HG03064 (cell line): ENCODE measurements at regions not wholly inside any gene's neighbourhood (a gene's known extent, or its start where the extent isn't known, plus 50 kb on each side); places are given as distances from the start of the nearest gene placed in this dataset.

Experiments used
- ATAC-seq: cut with Tn5 transposase; IDR thresholded peaks from one replicate; pipeline ENCODE4 v1.9.1; 2021; ENCODE audit warnings: low read depth; ENCODE audit not compliant: unreplicated experiment

DNA sequence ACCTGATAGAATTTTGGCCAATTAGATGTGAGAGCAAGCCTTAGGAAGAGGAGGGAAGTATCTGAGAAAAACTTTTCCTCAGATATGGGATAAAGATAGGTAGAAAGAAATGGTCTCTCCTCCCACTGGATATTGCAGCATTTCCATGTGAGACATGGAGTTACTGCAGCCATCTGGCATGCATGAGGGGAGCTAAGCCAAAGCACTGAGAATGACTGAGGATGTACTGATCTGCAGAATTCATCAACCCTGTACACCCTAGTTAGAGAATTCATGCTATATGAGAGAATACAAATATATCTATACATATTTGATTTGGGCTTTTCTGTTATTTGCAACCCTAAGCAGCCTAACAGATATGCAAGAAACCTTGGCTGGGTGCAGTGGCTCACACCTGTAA is 52.5 kb upstream of the RPL34 start:
- ATAC-seq, result no peak

DNA sequence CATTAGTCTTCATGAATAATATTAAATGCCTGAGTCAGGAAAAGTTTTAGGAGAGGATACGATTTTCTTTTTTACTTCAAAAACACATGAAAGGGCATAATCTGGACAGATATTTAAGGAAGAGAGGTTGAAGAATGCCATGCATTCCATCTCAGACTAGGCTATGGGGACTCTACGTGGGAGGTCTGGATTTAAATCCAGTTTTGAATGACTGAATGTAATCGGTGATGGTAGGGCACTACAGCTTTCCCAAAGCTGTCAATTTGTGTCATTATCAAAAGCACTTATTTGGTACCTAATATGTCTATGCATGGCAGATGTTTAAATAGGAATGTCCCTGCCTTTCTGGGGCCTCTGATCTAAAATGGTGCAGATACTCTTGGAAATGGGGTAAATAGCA is 59.3 kb upstream of the RPL34 start:
- no peak for ATAC-seq

DNA sequence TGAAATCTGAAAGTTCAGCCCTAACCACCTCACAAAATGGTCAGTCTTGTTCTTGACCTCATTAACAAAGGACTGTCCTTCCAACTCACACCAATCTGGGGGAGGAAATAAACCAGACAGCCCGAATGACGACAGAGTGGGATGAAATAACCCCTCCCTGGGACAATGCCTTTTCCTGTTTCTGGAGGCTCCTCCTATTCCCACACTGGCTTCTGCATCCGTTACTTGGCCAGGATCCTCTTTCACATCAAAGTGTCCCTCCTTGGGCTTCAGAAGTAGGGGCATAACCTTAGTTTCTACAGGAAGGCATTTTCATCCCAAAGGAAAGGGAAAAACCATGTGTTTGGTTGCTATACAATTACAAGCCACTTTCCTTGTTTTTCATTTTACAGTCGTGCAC is 59.8 kb upstream of the RPL34 start:
- no peak for ATAC-seq

DNA sequence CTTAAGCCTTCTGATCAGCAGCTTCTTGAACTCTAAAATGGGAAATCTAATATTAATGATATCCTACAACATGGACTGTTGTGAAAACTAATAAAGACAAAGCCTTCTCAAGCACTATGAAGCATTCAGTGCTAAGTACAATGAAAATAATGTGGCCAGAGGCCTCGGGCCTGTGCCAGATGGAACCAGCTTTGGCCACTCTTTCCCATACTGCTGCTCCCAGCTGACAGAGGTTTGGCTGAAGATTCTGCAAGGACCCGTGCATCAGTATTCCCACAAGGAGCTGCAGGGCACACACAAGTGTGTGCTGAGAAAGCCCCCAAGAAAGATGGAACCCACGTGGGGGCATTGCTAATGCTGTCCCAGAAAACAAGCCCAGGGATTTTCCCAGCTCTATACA is 60.5 kb upstream of the RPL34 start:
- no peak for ATAC-seq

DNA sequence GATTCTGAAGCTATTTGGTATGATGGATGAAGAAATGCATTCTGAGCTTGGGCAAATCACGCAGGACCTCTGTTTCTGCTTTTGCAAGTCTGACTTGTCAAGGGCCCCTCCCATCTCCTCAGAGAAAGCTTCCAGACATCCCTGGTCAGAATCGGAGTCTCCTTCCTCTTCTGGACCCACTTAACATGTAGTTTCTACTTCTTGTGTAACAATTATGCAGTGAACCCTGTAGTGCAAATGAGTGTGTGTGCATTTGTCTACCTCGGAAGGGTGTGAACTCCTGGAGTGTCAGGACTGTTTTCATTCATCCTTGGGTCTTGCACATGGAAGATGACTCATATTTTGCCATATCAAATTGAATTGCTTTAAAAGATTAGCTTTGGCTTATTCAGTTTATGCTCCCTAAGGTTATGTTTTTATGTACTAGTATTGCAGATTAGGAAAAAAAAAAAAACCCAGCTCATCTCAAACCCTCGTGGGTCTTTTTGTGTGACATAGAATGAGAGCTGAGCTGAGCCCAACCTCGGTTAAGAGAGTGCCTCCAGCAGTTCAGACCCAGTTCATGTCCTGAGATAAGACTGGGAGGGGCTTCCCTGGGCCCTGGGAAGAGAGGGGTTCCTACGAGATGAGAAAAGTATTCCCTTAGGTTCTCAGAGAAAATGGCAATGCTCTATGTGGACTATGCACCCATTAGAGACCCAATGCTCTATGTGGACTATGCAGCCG is 61.1 kb upstream of the RPL34 start:
- ATAC-seq, result no peak

DNA sequence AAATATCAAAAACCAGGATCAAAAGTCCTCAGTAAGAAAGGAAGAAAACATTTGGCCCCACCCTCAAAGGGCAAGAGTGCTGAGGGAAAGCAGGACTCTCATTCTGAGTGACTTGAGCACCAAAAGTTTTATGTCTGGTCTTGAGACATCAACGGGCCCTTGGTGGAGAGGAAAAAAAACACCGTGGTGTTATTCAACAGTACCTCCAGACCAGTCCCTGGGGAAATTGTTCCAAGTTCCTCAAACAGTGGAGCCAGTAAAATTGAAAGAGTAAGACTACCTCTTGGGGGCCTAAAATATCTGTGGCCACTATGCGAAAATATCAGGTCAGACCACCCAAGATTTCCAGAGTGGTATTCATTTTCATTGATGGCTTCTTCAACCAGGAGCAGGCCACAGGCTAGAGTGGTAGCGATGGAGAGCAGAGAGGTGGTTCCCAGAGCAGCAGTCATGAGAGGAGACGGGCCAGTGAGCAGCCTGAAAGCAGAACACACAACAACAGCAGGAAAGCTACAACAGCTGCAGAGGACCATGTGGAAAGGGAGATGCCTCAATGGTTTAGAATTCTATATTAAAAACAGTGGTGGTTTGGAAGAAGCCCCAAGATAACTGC is 63.7 kb upstream of the RPL34 start:
- peak; percentile 53 for ATAC-seq

DNA sequence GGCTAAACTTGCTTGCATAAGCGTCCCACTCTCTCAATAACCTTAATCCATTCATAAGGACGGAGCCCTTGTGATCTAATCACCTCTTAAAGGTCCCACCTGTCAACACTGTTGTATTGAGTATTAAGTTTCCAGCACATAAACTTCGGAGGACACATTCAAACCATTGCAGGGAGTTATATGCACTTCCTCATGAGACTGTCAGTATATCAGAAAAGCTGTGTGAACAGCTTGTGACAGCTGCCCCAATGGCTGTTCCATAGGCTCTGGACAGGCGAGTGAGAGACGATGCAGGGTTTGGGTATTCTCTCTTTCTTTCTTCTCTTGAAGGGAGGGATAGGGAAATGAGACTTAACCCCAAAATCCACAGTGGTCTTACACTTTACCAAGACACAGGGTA is 64.2 kb upstream of the RPL34 start:
- ATAC-seq, result no peak

DNA sequence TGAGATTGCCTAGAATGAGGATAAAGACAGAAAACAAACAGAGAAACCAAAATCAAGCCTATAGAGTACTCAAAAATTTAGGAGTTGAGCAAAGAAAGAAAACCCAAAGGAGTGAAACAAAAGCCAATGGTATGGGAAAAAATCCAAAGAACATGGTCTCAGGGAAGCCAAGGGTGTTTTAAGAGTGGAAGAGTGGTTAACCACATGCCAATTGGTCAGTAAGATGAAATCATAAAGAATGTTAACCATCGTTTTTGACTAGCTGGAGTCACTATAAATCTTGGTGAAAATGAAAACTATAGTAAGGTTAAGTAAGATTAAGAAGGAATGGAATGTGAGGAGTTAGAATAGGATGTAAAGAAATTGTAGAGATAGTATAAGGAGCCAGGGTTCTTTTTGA is 64.7 kb upstream of the RPL34 start:
- no peak for ATAC-seq

DNA sequence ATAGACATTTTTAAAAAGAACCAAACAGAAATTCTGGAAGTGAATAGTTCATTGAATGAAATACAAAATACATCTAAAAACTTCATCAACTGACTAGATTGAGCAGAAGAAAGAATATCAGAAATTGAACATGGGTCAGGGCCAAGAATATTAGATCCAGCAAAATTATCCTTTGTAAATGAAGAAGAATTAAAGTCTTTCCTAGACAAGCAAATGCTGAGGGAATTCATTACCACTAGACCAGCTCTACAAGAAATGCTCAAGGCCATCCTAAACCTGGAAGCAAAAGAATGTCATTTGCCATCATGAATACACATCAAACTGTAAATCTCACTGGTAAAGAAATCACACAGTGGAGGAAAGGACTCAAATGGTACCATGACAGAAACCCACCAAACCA is 72.7 kb upstream of the RPL34 start:
- ATAC-seq, result no peak

DNA sequence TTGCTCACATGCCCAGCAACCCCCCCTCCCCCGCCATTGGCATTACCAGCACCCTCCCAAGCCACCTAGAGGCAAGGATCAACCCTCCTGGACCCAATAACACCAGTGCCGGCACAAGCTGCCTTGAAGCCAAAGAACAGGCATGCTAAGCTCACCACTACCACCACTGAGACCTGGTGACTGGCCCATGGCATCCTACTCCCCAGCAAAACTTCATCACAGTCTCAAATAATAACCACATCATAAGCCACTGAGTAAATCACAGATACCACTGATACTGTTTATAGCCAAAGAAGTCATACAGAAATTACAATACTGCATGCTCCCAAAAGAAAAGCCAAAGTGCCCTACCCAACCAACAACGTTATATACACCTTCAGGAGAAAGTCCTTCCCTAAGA is 73.6 kb upstream of the RPL34 start:
- no peak for ATAC-seq

DNA sequence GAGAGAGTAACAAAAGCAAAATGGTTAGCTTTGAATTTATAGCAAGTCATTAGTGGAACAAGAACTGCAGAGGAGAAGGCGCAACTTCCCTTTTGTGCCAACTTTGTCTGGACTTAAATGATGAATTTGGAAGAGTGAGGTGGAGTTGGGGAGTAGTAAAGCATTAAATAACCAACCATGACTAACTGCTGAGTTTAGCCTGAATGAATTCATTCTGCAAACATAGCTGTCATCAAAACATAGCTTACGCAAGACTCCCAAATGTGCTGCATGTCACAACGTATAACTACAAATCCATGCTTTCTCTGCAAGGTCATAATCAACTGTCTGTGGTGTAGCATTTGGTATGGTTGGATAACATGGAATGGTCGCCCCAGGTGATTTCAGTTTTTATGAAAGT is 75.9 kb upstream of the RPL34 start:
- ATAC-seq, result no peak

DNA sequence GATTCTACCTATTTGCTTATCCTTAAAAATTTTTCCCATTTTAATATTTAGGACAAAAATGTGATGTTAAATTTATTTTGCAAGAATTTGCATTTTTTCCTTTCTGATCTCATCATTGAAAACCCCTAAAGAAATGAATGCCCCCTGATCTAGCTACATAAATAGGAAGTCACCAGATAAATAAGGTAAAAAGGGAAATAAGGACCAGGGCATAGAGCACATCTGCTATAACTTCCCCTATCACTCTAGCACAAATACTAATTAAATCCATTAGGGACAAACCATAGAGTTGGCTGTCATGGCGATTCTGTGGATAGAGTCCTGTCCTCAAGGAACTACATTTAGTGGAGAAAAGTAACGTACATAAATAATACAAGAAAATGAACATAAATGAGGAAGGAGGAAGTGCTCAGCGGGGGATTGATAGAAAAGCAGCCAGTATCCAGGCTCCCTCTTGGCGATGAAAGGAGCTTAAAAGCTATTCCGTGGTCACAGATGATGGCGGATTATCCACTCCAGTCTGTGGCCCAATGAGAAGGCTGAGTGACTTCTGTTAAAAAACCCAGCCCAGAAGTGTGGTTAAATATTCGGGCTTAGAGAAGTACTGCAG is 76.9 kb upstream of the RPL34 start:
- ATAC-seq, result no peak

DNA sequence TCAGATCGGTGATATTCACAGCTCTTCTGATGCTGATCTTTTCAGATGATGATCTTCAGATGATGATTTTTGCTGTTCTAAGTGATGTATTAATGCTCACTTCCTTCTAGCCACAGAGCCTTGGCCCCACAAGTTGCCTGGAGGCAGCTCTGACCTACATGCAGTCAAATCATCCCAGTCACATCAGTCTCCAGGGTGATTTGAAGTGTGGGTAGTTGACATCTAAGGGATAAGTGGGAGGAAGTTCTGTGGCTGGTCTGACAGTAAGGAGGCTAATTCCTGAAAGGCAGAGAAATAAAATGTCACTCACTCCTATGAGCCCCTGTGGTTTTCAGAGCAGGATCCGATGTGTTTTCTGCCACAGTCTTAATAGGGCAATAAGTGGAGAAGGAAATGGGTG is 79.8 kb upstream of the RPL34 start:
- ATAC-seq, result no peak

DNA sequence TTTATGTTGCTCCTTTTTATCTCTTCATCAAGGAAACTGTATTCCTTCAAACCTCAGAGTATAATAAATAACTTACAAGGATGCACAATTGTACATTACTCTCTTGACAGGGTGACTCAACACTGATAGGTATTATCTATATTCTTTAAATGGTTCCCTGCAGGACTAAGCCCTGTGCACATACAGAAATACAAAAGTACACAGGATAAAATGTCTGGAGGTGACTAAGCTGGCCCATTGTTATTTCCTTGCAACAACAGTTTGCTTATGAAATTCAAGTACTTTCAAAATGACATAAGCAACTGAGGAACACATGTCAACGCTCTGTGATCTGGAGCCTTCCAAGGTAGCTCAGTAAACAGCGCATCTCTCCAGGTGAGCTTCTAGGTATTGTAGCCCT is 83.8 kb upstream of the RPL34 start:
- ATAC-seq, result no peak

DNA sequence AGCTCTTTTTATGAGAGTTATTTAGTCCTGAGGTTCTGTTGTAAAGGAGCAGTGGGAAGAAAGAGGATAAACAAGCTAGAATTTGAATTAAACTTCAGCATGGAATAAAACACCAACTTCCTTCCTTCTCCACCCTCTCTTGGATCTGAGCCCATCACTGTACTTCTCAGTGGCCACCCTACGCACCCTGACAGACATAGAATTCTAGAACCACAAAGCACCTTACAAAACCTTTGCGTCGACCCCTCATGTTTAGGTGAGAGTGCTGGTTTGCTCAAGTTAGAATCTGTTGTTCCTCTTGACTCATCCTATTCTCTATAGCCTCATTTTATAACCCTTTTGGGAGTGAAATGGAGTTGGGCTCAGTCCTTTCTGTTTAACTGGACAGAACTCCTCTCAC is 84.6 kb upstream of the RPL34 start:
- no peak for ATAC-seq

DNA sequence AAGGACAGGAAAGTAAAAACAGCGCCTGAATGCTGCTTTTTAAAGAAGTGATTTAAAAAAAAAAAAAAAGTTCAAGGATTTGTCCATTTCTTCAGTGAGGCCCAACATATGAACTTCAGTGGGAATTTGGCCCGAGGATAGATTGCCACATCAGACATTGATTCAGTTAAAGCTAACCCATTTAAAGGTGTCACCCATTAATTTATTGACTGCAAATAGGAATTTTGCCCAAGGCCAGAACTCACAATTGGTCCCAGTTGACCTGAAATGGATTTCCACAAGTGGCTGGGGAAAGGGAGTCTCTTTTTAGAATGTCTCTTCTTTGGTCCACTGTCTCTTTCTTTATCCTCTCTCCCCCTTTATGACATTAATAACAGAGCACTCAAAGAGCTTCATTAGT is 86.5 kb upstream of the RPL34 start:
- no peak for ATAC-seq

DNA sequence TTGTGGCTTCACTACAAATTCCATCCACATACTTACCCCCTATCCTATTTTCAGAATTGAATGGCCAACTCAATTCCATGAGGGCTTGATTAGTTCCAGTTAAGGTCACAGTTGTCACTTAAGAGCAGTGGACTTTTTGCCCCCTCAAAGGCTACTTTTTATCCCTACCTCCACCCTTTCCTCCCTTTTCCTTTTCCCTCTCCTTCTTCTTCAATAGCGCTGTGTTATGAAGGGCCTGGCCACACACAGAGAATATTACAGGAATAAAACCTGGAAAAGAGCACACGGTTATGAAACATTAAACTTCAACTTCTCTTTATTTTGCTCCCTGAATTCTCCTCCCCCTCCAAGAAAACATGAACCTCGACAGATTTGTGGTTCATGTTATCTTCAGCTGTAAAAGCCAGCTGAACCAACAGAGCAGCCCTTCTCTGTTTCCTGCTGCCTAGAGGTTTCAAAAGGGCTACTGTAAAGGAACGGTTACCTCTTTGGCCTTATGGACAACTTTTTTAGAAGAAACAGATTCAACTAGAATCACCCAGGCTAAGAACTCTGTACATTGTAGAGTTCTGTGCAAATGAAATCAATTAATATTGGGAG is 87.0 kb upstream of the RPL34 start:
- no peak for ATAC-seq

DNA sequence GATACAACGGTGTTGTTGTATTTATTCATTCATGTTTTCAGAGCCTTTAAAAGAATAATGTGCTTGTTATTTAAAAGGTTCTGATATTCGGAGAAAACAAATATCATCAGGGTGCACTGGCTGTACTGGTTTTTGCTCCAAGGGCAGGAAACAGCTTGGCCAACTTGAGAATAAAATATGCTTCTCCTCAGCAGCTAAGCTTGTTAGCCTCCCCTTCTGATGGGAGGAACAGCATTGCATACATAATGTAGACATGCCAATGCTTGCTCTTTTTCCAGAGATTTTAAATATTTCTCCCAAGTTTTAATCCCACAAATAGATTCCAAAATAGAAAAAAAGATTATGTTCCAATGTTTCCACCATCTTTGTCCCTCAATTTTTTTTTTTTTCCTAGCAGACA is 87.6 kb upstream of the RPL34 start:
- ATAC-seq, result no peak

DNA sequence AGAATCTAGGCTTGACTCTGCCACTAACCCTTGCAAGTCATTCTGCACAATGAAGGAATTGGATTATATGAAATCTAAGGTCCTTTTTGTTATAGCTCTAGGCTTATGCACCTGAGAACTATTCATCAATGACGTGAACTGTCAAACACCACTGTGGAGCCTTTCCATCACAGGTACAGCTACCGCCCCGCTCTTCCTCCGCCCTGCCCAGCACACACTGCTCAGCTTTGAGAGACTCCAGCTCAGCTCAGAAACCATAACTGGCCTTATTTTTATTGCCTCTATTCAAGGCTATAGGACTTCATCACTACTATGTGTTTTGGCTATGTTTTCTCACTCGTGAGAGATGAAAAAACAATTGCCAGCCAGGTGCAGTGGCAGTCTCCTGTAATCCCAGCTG is 88.2 kb upstream of the RPL34 start:
- ATAC-seq, result no peak

DNA sequence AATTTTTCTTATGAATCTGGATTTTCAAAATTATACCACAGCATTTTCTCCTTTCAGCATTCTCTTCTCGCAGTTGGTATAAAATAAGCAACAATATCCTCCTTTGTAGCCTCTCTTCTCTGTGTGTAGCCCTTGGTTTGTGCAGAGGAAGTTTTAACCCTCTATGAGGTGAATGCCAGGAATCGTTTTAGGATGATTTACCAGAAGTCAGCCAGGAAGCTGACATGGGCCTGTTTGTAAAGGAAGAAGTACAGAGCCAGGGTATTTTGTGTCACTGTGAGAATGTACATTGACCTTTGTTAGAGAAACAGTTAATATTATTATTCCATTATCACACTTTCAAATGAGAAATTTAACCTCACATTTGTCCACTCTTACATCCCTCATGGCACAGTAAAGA is 88.9 kb upstream of the RPL34 start:
- ATAC-seq, result no peak

DNA sequence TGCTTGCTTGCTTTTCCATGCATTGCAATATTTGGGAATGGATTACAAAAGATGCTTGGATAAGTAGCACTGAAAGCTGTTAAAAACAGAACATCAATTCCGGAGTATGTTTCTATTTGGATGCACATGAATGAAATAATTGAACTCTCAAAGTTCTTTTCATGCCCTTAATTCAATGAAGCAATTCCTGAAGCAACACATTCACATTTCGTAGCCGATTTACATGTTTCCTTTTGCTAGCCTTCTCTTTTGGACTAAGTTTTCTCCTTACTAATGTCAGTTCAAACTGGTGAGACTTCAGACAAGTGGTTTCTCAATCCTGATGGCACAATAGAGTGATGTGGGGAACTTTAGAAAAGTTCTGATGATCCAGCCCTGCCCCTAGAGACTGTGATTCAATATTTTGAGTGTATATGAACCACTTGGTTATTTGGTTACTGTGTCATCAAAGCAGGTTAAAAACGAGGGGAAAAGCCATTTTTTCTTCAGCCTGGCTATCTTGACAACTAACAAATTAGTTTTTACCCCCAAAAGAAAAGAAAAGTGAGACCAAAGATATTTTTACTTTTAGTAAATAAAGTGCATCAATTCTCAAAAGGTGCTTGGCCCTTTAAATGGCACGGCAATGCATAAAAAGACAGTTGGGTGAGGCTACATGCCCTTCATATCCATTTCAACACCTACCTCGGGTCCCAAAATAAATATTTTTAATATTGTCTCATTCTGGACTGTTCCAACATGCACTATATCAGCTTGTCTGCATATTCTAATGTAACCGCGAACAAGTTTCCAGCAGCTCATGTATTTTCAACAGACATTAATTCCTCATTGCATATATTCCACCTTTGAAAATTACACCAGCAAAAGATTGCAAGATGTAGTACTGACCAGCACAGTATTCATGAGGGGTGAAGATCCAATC is 90.1 kb upstream of the RPL34 start:
- ATAC-seq, result no peak
